Spinal cord (tissue), 9 donors: ENCODE measurements at regions not wholly inside any gene's neighbourhood (a gene's known extent, or its start where the extent isn't known, plus 50 kb on each side); places are given as distances from the start of the nearest gene placed in this dataset.
"Not testable (repeated sequence)": the region's sequence is repeated elsewhere in the genome, so short reads cannot be mapped to it uniquely, and the experiment has no call there.

Experiments used
- DNase-seq, 6 donors: peaks; one replicate each; pipeline versions ENCODE4 v3.0.0 to v3.0.0-alpha.2; 2013 to 2015; ENCODE audit warnings: low spot score in 6 of 6, low read depth in 4 of 6
- H3K27ac ChIP-seq: one replicate; pipeline ENCODE4 v1.5.1; 2013; ENCODE audit warnings: low read depth, low read length, control low read depth
- H3K27me3 ChIP-seq: one replicate; pipeline ENCODE4 v1.6.1; 2013; ENCODE audit warnings: low read length; ENCODE audit not compliant: control insufficient read depth, insufficient read depth
- H3K36me3 ChIP-seq: one replicate; pipeline ENCODE4 v1.6.1; 2013; ENCODE audit warnings: low read length; ENCODE audit not compliant: control insufficient read depth, insufficient read depth
- H3K4me1 ChIP-seq: one replicate; pipeline ENCODE4 v1.6.1; 2013; ENCODE audit warnings: low read length; ENCODE audit not compliant: control insufficient read depth, insufficient read depth
- H3K4me3 ChIP-seq: one replicate; pipeline ENCODE4 v1.5.1; 2013; ENCODE audit warnings: low read depth, low read length, control low read depth
- H3K9me3 ChIP-seq: one replicate; pipeline ENCODE4 v1.6.1; 2013; ENCODE audit warnings: low read length; ENCODE audit not compliant: control insufficient read depth, insufficient read depth
- WGBS: methylation state at CpG from one replicate; pipeline ENCODE4 v1.1.5; 2013; ENCODE audit warnings: missing lambda C conversion rate; ENCODE audit not compliant: insufficient coverage; 5-methylcytosine and 5-hydroxymethylcytosine counted together
- donor health status: healthy.

DNA sequence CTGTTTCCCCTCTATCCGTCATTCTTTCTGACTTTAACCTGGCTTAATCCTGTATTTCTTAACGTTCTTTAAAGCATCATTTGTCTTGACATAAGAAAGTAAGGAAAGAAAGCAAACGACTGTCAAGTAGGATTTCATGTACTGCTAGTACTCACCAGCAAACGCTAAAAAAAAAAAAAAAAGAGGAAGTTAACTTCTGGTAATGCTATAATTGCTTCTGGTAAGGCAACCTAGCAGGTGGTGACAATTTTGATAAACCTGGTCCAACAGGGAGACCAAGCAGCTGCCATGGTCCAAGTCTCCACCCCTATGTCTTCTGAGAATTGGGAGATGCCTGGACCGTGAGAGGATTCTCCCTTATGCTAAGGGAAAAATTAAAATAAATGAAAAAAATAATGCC is 306.6 kb downstream of the DAD1 start:
- H3K4me3 ChIP-seq = no peak overlapping the region
- no peaks in the 10 kb centered on the region for H3K27me3 ChIP-seq
- DNase-seq = no peak
- no peak overlapping the region for H3K27ac ChIP-seq
- no peaks in the 10 kb centered on the region for H3K9me3 ChIP-seq
- H3K36me3 ChIP-seq = no peaks in the 10 kb centered on the region
- no CpG with 5 or more reads among the region's 5 CpGs for WGBS
- H3K4me1 ChIP-seq = no peaks in the 10 kb centered on the region

DNA sequence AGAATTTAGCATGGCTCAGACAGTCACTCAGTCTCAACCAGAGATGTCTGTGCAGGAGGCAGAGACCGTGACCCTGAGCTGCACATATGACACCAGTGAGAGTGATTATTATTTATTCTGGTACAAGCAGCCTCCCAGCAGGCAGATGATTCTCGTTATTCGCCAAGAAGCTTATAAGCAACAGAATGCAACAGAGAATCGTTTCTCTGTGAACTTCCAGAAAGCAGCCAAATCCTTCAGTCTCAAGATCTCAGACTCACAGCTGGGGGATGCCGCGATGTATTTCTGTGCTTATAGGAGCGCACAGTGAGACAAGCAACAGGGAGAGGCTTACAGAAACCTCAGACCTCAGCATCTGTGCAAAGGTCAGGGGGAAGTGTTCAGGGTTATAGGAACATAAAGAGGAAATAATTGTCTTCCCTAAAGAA is 307.6 kb downstream of the DAD1 start:
- not testable (repeated sequence) for H3K36me3 ChIP-seq, H3K4me1 ChIP-seq, H3K4me3 ChIP-seq, H3K27me3 ChIP-seq, H3K9me3 ChIP-seq, H3K27ac ChIP-seq
- 0% methylated on average over 1 of the region's 7 CpGs for WGBS
- peak in 2 of 6 donors; percentile 25 to 62 for DNase-seq

DNA sequence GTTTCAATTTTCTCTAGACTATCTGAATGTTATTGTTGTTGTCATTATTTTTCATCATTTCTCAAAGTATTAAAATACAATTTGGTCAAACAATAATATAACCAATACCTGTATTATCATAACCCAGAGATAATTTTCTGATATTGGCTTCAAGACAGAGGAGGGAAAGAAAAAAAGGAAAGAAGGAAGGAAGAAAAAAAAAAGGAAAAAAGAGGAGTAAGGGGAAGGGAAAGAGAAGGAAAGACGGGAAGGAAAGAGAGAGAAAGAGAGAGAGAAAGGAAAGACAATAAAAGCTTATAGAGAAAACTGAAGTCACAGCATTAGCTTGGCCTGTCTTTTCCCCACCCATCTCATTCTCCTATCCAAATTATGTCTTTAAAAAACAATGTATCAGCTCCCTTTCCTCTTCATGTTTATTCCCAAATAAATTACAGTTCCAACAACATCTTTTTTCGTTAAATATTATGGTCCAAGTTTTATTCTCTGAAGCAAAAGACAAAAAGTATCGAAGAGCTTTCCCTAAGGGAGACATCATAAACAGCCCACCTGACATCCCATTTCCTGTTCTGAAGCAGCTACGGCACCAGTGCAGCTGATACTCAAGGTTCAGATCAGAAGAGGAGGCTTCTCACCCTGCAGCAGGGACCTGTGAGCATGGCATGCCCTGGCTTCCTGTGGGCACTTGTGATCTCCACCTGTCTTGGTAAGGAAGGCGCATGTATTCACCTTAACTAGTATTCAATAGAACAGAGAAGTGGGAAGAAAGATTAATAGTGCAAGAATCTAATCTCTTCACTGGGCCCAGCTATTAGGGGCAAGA is 308.3 kb downstream of the DAD1 start:
- no peaks in the 10 kb centered on the region for H3K4me1 ChIP-seq
- no peaks in the 10 kb centered on the region for H3K36me3 ChIP-seq
- H3K27ac ChIP-seq = no peak overlapping the region
- H3K9me3 ChIP-seq = no peaks in the 10 kb centered on the region
- no peak overlapping the region for H3K4me3 ChIP-seq
- no peaks in the 10 kb centered on the region for H3K27me3 ChIP-seq
- DNase-seq = no peak
- 100% methylated on average over 1 of the region's 5 CpGs for WGBS

DNA sequence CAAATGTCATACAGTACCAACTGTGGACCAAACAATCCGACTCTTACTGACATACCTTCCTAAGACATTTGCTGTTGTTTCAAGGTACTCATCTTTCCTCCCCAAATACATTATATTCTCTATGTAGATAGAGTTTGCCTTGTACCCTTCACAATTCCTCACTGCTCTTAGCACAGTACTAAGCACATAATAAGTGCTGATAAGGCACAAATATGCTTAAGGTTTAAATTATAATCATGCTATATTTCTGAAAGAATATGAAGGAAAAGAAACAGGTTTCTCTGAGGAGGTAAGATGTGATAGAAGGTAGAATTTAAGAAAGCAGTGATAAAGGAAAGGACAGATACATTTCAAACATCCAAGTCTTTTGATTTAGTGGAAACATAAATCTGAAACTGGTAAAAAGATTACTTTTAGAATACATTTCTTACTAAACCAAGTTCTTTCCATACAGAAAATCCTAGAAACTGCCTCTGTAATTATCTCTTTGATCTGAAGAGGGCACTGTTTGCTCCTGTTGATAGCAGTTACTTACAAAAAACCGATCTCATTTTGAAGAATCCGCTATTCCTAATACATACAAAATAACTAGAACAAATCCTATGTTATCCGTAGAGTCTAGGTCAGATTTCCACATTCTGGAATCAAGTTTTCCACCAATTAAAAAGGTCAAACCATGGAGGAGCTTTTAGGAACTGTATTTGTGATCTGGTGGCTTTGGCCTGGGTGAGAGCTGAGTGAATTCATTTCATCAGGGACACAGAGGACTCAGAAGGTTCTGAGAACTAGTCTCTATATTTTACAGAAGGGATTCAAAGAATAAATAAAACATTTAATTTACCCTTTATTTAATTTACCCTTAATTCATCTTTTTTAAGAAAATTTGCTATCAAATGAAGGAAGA is 311.9 kb downstream of the DAD1 start:
- no peak overlapping the region for H3K27ac ChIP-seq
- no peaks in the 10 kb centered on the region for H3K9me3 ChIP-seq
- no peaks in the 10 kb centered on the region for H3K36me3 ChIP-seq
- peak in 2 of 6 donors; percentile 31 to 68 for DNase-seq
- no peak overlapping the region for H3K4me3 ChIP-seq
- no peaks in the 10 kb centered on the region for H3K27me3 ChIP-seq
- H3K4me1 ChIP-seq = no peaks in the 10 kb centered on the region
- WGBS = no CpG with 5 or more reads among the region's 4 CpGs

DNA sequence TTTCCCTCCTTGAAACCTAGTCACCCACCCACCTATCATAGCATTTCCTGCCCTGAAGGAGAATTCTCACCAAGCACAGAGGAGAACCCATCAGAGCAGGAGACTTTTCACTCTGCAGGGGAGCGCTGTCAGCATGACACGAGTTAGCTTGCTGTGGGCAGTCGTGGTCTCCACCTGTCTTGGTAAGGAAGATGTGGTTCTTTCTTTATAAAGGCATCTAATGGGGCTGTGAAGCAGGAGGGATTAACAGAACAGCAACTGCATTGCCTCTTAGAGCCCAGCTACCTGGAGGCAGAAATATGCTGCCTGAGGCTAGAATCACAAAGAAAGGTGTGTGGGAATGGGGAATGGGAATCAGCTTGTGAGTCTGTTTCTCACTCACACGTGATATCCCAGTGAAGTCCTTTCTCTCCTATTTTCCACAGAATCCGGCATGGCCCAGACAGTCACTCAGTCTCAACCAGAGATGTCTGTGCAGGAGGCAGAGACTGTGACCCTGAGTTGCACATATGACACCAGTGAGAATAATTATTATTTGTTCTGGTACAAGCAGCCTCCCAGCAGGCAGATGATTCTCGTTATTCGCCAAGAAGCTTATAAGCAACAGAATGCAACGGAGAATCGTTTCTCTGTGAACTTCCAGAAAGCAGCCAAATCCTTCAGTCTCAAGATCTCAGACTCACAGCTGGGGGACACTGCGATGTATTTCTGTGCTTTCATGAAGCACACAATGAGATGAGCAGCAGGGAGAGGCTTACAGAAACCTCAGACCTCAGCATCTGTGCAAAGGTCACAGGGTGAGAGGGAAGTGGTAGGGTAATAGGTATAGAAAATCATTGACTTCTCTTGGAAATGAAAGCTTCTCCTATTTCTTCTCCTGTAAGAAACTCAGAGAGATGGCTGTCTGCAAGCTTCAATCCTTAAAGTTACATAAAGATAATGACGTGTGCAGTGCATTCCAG is 316.9 kb downstream of the DAD1 start:
- WGBS = 48% methylated on average over 4 of the region's 11 CpGs
- H3K27ac ChIP-seq = no peak overlapping the region
- no peaks in the 10 kb centered on the region for H3K4me1 ChIP-seq
- H3K27me3 ChIP-seq = no peaks in the 10 kb centered on the region
- peak in 1 of 6 donors; percentile 34 for DNase-seq
- H3K4me3 ChIP-seq = no peak overlapping the region
- no peaks in the 10 kb centered on the region for H3K36me3 ChIP-seq
- H3K9me3 ChIP-seq = no peaks in the 10 kb centered on the region

DNA sequence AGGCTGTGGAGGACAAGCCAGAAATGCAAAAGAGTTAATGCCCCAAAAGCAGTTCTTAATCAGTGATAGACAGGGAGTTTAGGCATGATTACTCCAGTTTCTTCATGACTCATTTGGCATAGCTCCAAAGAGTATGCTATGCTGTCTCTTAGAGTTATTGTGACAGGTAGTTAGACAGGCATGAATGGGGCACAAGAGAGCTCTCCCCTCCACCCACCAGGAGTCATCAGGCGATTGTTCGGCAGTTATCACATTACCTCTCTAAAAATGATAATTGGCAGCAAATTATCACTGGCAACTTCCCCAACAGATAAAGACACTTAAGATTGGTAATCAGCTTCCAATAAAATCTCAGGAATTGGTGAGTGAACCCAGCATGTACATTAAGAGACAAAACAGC is 320.1 kb downstream of the DAD1 start:
- Histone ChIP-seq H3K4me3 (no peak overlapping the region), H3K9me3 (no peaks in the 10 kb centered on the region), H3K4me1 (no peaks in the 10 kb centered on the region), H3K36me3 (no peaks in the 10 kb centered on the region), H3K27ac (no peak overlapping the region), H3K27me3 (no peaks in the 10 kb centered on the region)
- peak in 1 of 6 donors; percentile 22 for DNase-seq
- WGBS = no CpG with 5 or more reads among the region's 2 CpGs

DNA sequence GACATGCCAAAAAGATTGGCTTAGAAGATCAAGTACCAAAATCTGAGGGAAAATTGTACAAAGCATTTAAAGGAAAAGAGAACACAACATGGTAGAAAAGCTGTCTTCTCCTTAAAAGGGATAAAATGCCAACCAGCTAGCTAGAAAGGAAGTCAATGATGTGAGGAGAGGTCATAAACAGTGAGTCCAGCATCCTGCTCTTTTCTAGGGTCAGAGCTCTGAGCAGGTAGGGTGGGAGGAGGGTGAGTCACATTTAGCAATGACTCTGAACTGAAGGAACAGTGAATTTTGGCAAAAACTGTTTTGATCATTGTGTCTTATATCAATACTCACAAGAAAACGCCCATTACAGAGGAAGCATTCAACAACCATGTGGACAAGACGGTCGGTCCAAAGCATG is 322.3 kb downstream of the DAD1 start:
- Histone ChIP-seq H3K27me3 (no peaks in the 10 kb centered on the region), H3K27ac (no peak overlapping the region), H3K9me3 (no peaks in the 10 kb centered on the region), H3K4me1 (no peaks in the 10 kb centered on the region), H3K36me3 (no peaks in the 10 kb centered on the region), H3K4me3 (no peak overlapping the region)
- peak in 1 of 6 donors; percentile 6 for DNase-seq
- no CpG with 5 or more reads among the region's 3 CpGs for WGBS

DNA sequence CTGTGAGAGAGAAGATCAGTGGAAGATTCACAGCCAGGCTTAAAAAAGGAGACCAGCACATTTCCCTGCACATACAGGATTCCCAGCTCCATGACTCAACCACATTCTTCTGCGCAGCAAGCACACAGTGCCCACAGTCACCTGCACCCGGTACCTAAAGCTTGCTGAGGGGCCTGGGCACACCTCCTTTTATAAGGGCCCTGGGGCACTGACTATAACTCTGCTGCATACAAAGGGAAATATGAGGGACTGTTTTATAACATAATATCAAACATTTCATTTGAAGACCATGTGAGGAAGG is 322.9 kb downstream of the DAD1 start:
- Histone ChIP-seq H3K36me3 (no peaks in the 10 kb centered on the region), H3K4me3 (no peak overlapping the region), H3K4me1 (no peaks in the 10 kb centered on the region), H3K27ac (no peak overlapping the region), H3K9me3 (no peaks in the 10 kb centered on the region), H3K27me3 (no peaks in the 10 kb centered on the region)
- DNase-seq = peak in 1 of 6 donors; percentile 5
- WGBS = 100% methylated on average over 1 of the region's 2 CpGs
